ENCODE measurements at regions not wholly inside any gene's neighbourhood (a gene's known extent, or its start where the extent isn't known, plus 50 kb on each side); places are given as distances from the start of the nearest gene placed in this dataset.

DNA sequence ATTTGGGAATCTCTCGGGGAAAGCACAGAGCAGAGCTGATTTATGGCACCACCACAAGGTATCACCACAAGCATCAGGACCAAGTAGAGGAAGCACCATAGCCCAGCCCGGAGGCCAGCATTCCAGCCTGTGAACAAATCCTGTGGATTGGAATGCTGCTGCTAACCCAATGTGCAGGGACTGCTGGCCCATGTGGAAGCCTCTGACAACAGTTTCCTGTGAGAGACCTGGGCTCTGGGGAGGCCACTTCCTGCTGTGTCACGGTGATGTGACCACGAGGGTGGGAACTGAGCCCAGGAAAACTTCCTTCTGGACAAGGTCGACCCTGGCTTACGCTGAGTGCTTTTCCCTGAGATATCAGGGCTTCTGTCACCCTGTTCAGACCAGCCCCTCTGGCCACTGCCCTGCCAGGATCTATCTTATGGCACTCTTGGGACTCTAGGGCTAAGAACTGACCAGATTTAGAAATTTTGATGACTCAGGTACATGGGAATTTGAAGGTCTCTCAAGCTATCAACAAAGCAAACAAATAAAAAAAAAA, 88.3 kb upstream of the NGF start:
- no peak for DNase-seq (ENCODE audit: low read depth in 2 of 3, low spot score in 2 of 3)

GRCh38 chr1:115425442-115425841, 87.4 kb upstream of the NGF start:
- DNase-seq (ENCODE audit: low read depth in 2 of 3, low spot score in 2 of 3) = no peak

- no peak for DNase-seq (ENCODE audit: low read depth in 2 of 3, low spot score in 2 of 3)
Observed at GRCh38 chr1:115423776-115424175, 85.7 kb upstream of the NGF start.

- no peak for DNase-seq (ENCODE audit: low read depth in 2 of 3, low spot score in 2 of 3)
Observed at GRCh38 chr1:115419571-115419970, 81.5 kb upstream of the NGF start.

DNA sequence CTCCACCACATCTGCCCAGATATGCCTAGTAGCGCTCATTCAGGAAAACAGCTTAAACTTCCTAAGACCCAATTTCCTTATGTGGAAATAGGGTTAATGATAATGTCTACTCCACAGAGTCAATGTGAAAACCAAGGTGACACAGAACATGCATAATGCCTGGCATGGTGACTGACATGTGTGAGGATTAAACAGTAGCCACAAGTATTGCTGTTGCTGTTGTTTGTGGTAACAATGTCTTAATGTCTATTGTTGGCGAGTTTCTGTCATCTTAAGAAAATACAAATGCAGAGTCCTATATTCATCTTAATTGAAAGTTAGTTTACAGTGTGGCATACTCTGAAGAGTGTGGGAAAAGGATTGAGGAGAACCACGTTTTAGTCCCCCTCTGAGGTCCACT, 75.6 kb upstream of the NGF start:
- DNase-seq (ENCODE audit: low read depth in 2 of 3, low spot score in 2 of 3) = no peak

DNA sequence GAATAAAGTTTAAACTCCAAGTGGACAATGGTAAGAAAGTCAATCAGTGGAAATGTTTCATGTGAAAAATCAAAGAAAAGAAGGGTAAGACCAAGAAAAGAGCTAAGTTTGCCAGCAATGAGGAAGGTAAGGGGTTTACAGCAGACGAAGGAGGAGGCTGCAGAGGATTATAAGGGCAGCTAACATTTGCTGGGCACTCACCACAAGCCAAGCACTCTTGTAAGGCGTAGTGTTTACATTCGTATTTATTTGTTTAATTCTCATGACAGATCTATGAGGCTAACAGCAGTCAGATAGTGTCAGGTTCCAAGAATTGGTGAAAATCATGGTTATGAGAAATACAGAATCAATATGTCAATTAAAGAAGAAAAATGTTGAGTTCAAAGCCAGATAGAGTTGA, 75.2 kb upstream of the NGF start:
- no peak for DNase-seq (ENCODE audit: low read depth in 2 of 3, low spot score in 2 of 3)

DNA sequence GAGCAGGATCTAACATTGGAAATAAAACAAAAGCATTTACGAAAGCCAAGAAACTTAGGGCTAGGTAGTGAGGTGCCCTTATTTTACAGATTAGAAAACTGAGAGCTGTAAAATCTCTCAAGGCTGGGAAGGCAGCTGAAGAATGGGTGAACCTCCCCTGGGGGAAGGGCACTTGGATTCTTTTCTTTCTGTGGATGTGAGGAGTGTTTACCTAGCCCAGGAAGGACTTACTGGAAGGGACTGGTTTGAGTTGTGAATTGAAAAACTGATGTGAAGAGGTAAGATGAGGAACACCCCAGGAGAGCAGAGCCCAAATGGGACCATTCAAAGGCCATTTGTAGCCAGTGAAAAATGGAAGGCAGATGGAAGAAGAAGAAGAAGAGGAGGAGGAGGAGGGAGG, 74.7 kb upstream of the NGF start:
- no peak for DNase-seq (ENCODE audit: low read depth in 2 of 3, low spot score in 2 of 3)

DNA sequence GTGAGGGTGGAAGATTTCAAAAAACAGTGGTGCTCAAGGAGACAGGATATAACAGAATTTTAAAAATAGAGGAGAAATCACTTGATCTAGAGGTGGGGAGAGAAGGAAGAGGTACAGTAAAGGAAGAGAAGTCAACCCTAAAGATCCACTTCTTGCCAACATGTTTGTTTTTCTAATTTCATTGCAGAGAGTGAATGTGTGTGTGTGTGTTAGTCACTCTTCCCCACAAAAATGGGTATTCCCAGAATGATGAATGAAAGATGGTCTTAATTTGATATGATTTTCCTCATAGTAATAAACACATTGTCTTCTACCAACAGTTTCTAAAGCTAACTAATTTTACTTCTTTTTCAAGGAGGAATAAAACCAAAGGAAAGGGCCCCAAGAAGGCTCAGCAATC, 74.2 kb upstream of the NGF start:
- no peak for DNase-seq (ENCODE audit: low read depth in 2 of 3, low spot score in 2 of 3)

GRCh38 chr1:115411371-115412063, 73.5 kb upstream of the NGF start:
- no peak for DNase-seq (ENCODE audit: low read depth in 2 of 3, low spot score in 2 of 3)

DNA sequence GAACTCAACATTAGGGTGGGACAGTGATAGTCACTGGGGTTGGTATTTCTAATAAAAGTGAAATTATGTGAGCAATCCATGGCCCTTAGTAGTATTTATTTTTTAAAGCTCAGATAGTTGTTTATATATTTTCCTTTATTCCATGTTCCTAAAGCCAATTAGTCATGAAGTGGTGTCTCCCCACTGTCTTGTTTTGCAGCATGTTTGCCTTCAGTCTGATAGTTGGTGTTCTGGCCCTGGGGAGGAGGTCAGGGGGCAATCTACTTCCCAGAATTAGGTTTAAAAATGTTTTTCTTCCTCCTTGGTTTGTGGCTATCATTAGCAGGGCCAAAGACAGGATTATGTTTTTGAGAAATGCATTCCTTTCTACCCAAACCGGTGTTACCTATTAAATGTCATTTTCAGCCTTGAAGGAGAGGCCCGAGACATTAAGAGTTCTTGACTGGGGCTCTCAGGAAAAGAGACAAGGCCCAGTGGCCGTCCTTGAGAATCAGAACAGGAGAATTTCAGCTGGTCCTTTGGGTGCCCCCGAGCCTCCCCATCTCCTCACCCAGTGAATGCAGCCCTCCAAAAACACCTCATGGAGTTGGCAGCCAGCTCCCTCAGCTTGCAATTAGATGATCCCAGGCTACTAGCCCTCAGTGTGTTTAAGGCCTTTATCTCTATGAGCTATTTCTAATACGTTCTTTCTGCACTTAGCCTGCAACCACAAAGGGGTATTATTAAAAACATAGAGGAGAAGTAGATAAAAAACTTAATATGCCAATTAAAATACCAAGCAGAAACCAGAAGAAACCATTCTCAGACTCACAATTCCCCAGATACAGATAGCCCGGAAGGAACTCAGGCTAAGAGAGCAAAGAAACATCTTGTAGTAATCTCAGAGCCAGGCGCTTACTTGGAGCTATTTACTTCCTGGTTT, 71.3 kb upstream of the NGF start:
- DNase-seq (ENCODE audit: low read depth in 2 of 3, low spot score in 2 of 3) = no peak

DNA sequence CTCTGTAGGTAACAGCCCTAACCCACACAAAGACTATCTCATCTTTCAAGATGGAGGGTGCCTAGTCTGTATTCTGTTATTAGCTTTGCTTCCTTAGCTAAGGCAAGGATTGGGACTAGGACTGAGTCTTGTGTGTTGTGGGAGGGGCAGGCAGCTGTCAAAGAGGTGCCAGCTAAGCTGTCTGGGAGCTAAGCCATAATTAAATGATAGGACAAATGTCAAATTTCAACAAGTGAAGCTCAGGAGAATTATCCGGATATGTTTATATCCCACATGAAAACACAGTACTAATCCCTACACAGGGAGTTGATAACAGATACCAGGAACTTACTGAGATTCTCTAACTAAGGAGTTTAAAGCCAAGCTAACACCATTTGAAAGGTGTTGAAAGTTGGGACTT, 70.5 kb upstream of the NGF start:
- DNase-seq (ENCODE audit: low read depth in 2 of 3, low spot score in 2 of 3) = no peak

- no peak for DNase-seq (ENCODE audit: low read depth in 2 of 3, low spot score in 2 of 3)
Observed at GRCh38 chr1:115404911-115405310, 66.9 kb upstream of the NGF start.

- no peak for DNase-seq (ENCODE audit: low read depth in 2 of 3, low spot score in 2 of 3)
Observed at GRCh38 chr1:115402753-115403184, 64.7 kb upstream of the NGF start.

DNA sequence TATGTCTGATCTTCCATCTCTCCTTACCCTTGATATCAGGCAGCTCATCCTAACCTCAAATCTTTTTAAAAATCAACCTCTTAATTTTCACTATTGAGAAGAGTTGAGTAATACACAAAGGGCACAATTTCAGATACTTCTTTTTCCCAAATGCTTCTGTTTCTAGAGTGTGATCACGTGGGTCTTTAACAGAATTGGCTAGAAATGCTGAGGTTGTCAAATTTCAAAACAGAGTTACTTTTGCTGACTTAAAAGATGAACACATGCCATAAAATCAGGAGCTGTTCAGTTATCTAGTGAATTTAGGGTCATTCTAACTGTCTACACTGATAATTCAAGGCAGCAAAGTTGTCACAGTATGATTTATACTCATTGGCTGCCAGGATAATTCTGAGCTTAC, 63.6 kb upstream of the NGF start:
- no peak for DNase-seq (ENCODE audit: low read depth in 2 of 3, low spot score in 2 of 3)

DNA sequence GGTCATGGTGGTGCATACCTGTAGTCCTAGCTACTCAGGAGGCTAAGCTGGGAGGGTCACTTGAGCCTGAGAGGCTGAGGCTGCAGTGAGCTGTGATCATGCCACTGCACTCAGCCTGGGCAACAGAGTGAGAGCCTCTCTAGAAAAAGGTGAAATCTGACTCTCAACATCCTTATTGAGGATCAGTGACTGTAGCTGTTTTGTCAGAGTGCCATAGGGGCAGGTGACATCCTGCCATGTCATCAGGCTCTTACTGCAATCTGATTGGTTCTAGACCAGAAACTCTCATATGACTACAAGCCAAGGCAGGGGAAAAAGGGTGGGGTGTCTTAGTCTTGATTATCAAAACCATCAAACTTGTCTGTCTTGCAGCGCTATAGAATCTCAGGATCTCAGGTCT, 62.8 kb upstream of the NGF start:
- no peak for DNase-seq (ENCODE audit: low read depth in 2 of 3, low spot score in 2 of 3)

- no peak for DNase-seq (ENCODE audit: low read depth in 2 of 3, low spot score in 2 of 3)
Observed at GRCh38 chr1:115400426-115400825, 62.4 kb upstream of the NGF start.

GRCh38 chr1:115398745-115399144, 60.7 kb upstream of the NGF start:
- DNase-seq (ENCODE audit: low read depth in 2 of 3, low spot score in 2 of 3) = no peak
